ENCODE measurements at regions not wholly inside any gene's neighbourhood (a gene's known extent, or its start where the extent isn't known, plus 50 kb on each side); places are given as distances from the start of the nearest gene placed in this dataset.

DNA sequence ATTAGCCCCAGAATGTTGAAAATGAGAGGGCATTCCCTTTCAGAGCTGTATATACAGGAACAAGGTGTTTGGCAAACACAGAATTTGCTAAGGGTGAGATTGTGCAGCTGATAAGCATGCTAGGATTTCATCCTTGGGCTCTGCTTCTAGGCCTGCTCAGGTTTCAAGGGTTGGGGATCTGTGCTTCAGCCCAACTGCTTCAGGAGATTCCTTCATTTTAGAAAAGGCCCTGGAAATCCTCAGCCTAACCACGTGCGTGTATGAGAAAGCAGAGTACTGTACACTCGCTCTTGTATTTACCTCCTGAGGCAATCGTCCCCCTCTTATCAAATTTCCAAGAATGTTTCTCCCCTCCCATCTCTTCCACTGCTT lies 291.6 kb upstream of the ARGLU1 start:
- Mint-ChIP-seq H3K36me3 (ENCODE audit: low read depth) (no peaks in the 10 kb centered on the region), H3K4me3 (no peak overlapping the region), H3K9me3 (no peaks in the 10 kb centered on the region), H3K4me1 (ENCODE audit: low read depth) (no peaks in the 10 kb centered on the region), H3K27me3 (no peaks in the 10 kb centered on the region), H3K27ac (no peak overlapping the region)
- ATAC-seq (ENCODE audit: poor library complexity) (no peak), DNase-seq (no peak)
- Histone ChIP-seq H3K4me3 (ENCODE audit: low read length) (no peak overlapping the region), H3K27ac (ENCODE audit: low read depth in 1 of 2, low read length in 2 of 2) (no peak overlapping the region), H3K9me3 (ENCODE audit: control insufficient read depth in 1 of 2, insufficient read depth in 1 of 2, low read length in 2 of 2) (no peaks in the 10 kb centered on the region), H3K36me3 (ENCODE audit: insufficient read depth, low read length) (no peaks in the 10 kb centered on the region), H3K27me3 (ENCODE audit: control insufficient read depth in 1 of 2, insufficient read depth in 2 of 2, low read length in 2 of 2) (no peaks in the 10 kb centered on the region), H3K4me1 (ENCODE audit: insufficient read depth, low read length) (no peaks in the 10 kb centered on the region)
- intact Hi-C loops (cut with DNase I, micrococcal nuclease) = no loop called here
- POLR2A ChIA-PET = no interaction called here
- TF ChIP-seq, protein P1, sequence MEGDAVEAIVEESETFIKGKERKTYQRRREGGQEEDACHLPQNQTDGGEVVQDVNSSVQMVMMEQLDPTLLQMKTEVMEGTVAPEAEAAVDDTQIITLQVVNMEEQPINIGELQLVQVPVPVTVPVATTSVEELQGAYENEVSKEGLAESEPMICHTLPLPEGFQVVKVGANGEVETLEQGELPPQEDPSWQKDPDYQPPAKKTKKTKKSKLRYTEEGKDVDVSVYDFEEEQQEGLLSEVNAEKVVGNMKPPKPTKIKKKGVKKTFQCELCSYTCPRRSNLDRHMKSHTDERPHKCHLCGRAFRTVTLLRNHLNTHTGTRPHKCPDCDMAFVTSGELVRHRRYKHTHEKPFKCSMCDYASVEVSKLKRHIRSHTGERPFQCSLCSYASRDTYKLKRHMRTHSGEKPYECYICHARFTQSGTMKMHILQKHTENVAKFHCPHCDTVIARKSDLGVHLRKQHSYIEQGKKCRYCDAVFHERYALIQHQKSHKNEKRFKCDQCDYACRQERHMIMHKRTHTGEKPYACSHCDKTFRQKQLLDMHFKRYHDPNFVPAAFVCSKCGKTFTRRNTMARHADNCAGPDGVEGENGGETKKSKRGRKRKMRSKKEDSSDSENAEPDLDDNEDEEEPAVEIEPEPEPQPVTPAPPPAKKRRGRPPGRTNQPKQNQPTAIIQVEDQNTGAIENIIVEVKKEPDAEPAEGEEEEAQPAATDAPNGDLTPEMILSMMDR (IDR thresholded peaks at IDR 0.05) = no peak
- CTCF ChIA-PET = no interaction called here

DNA sequence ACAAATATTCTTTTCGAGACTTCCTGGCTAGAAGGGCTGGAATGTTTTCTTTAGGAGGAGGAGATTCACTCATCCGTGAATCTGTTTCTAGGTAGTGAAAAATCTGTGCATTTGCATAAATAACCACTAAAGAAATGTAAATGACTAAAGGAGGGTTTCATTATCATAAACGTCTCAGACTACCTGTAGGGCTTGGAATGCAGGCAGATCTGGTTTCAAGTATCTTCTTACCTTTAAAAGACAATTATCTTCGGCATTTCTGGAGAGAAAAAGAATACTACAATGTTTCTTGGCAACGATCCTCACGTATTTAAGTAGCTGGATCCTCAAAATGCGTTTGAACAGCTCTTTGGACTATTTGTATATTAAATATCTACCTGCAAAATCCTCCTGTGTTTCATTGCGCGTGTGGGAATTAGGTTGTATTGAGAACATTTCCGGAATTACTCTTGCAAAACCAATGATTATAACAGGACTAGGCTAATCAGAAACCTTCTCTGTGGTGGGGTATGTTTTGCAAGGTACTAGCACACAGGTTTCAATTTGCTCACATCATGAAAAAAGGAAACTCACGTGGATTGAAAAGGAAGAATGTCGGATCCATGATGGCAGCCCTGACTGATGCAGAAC lies 291.1 kb upstream of the ARGLU1 start:
- TF ChIP-seq, protein P1 (IDR thresholded peaks at IDR 0.05) = no peak
- no peak overlapping the region for H3K4me3 Mint-ChIP-seq
- Histone ChIP-seq H3K27ac (ENCODE audit: low read depth in 1 of 2, low read length in 2 of 2) (no peak overlapping the region), H3K27me3 (ENCODE audit: control insufficient read depth in 1 of 2, insufficient read depth in 2 of 2, low read length in 2 of 2) (no peaks in the 10 kb centered on the region), H3K4me1 (ENCODE audit: insufficient read depth, low read length) (no peaks in the 10 kb centered on the region), H3K4me3 (ENCODE audit: low read length) (no peak overlapping the region), H3K36me3 (ENCODE audit: insufficient read depth, low read length) (no peaks in the 10 kb centered on the region), H3K9me3 (ENCODE audit: control insufficient read depth in 1 of 2, insufficient read depth in 1 of 2, low read length in 2 of 2) (no peaks in the 10 kb centered on the region)
- CTCF ChIA-PET = no interaction called here
- intact Hi-C loops (cut with DNase I, micrococcal nuclease) = no loop called here
- H3K27me3 Mint-ChIP-seq = no peaks in the 10 kb centered on the region
- H3K27ac Mint-ChIP-seq = no peak overlapping the region
- H3K36me3 Mint-ChIP-seq (ENCODE audit: low read depth) = no peaks in the 10 kb centered on the region
- no peak for DNase-seq
- H3K9me3 Mint-ChIP-seq = no peaks in the 10 kb centered on the region
- H3K4me1 Mint-ChIP-seq (ENCODE audit: low read depth) = no peaks in the 10 kb centered on the region
- POLR2A ChIA-PET = no interaction called here
- no peak for ATAC-seq (ENCODE audit: poor library complexity)

DNA sequence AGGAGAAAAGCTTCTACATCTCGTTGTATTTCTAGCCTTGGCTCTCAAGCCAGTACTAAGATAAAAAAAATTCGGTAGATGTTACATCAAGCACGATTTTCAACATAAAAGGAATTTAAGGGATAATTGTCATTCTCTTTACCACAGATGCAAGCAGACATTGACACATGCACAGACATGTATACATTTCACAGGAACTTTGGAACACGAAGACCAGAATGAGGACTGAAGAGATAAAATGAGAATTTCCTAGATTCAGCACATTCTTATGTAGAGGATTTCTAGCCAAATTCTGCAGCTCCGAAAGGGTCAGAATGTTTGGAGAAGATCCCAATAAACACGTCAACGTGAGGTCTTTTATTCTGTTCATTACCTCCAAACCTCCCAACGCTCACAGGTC lies 284.5 kb upstream of the ARGLU1 start:
- Histone ChIP-seq H3K27ac (ENCODE audit: low read depth in 1 of 2, low read length in 2 of 2) (no peak overlapping the region), H3K4me1 (ENCODE audit: insufficient read depth, low read length) (no peaks in the 10 kb centered on the region), H3K4me3 (ENCODE audit: low read length) (no peak overlapping the region), H3K27me3 (ENCODE audit: control insufficient read depth in 1 of 2, insufficient read depth in 2 of 2, low read length in 2 of 2) (no peaks in the 10 kb centered on the region), H3K36me3 (ENCODE audit: insufficient read depth, low read length) (no peaks in the 10 kb centered on the region), H3K9me3 (ENCODE audit: control insufficient read depth in 1 of 2, insufficient read depth in 1 of 2, low read length in 2 of 2) (no peaks in the 10 kb centered on the region)
- DNase-seq = no peak
- H3K4me1 Mint-ChIP-seq (ENCODE audit: low read depth) = no peaks in the 10 kb centered on the region
- H3K4me3 Mint-ChIP-seq = no peak overlapping the region
- no peak for ATAC-seq (ENCODE audit: poor library complexity)
- ChIA-PET POLR2A (no interaction called here), CTCF (no interaction called here)
- no peaks in the 10 kb centered on the region for H3K27me3 Mint-ChIP-seq
- TF ChIP-seq, protein P1 (IDR thresholded peaks at IDR 0.05) = no peak
- no peaks in the 10 kb centered on the region for H3K9me3 Mint-ChIP-seq
- H3K27ac Mint-ChIP-seq = no peak overlapping the region
- intact Hi-C loops (cut with DNase I, micrococcal nuclease) = no loop called here
- no peaks in the 10 kb centered on the region for H3K36me3 Mint-ChIP-seq (ENCODE audit: low read depth)

Data from CD4-positive, alpha-beta T cell (primary cell).